ENCODE measurements at regions not wholly inside any gene's neighbourhood (a gene's known extent, or its start where the extent isn't known, plus 50 kb on each side); places are given as distances from the start of the nearest gene placed in this dataset.
"Not testable (repeated sequence)": the region's sequence is repeated elsewhere in the genome, so short reads cannot be mapped to it uniquely, and the experiment has no call there.

GRCh38 chr9:42397336-42397735 lies 213.9 kb downstream of the SPATA31A6 start:
- TF ChIP-seq CTCF, POLR2A, POLR2AphosphoS5 (IDR thresholded peaks at IDR 0.05): not testable (repeated sequence)
